Karpas-422 (cell line): ENCODE measurements at regions not wholly inside any gene's neighbourhood (a gene's known extent, or its start where the extent isn't known, plus 50 kb on each side); places are given as distances from the start of the nearest gene placed in this dataset.

Experiments used
- DNase-seq: peaks from one replicate; pipeline ENCODE4 v3.0.0-alpha.2; 2015
- H2AFZ ChIP-seq: fragments of 200-600 bp; sonication (generic); 2 replicates; pipeline ENCODE4 v1.6.1; 2014; ENCODE audit warnings: antibody characterized with exemption, low read length, mixed read lengths
- H3K27ac ChIP-seq: fragments of 200-600 bp; sonication (generic); 2 replicates; pipeline ENCODE4 v1.5.1; 2014; ENCODE audit warnings: mild to moderate bottlenecking, low read length, moderate library complexity
- H3K27me3 ChIP-seq: fragments of 200-600 bp; sonication (generic); 2 replicates; pipeline ENCODE4 v1.6.1; 2014; ENCODE audit warnings: low read length, mixed read lengths
- H3K36me3 ChIP-seq: fragments of 200-600 bp; sonication (generic); 2 replicates; pipeline ENCODE4 v1.6.1; 2014; ENCODE audit warnings: low read length, mixed read lengths; ENCODE audit not compliant: insufficient read depth
- H3K4me1 ChIP-seq: fragments of 200-600 bp; sonication (generic); 2 replicates; pipeline ENCODE4 v1.6.1; 2014; ENCODE audit warnings: mild to moderate bottlenecking, low read length, mixed read lengths
- H3K4me2 ChIP-seq: fragments of 200-600 bp; sonication (generic); 2 replicates; pipeline ENCODE4 v1.6.1; 2014; ENCODE audit warnings: low read length, low read depth, mild to moderate bottlenecking; ENCODE audit not compliant: poor library complexity, severe bottlenecking
- H3K4me3 ChIP-seq: fragments of 200-600 bp; sonication (generic); 2 replicates; pipeline ENCODE4 v1.5.1; 2014; ENCODE audit warnings: mild to moderate bottlenecking, antibody characterized with exemption, low read length, mixed read lengths
- H3K79me2 ChIP-seq: fragments of 200-600 bp; sonication (generic); 2 replicates; pipeline ENCODE4 v1.6.1; 2014; ENCODE audit warnings: mild to moderate bottlenecking, low read length, mixed read lengths
- H3K9ac ChIP-seq: fragments of 200-600 bp; sonication (generic); 2 replicates; pipeline ENCODE4 v1.6.0; 2014; ENCODE audit warnings: low read length
- H3K9me2 ChIP-seq: fragments of 200-600 bp; sonication (generic), shearing (Covaris generic); replicated peaks from 2 replicates; pipeline ENCODE4 v1.6.0; 2014; ENCODE audit warnings: mild to moderate bottlenecking, low read length, moderate library complexity; ENCODE audit not compliant: insufficient read depth
- H3K9me3 ChIP-seq: fragments of 300-700, 200-600 bp; sonication (generic); 2 replicates; pipeline ENCODE4 v1.6.1; 2014; ENCODE audit warnings: low read length, mixed read lengths
- H4K20me1 ChIP-seq: fragments of 200-600 bp; sonication (generic); 2 replicates; pipeline ENCODE4 v1.6.1; 2014; ENCODE audit warnings: mild to moderate bottlenecking, antibody characterized with exemption, low read length, low read depth; ENCODE audit not compliant: insufficient read depth

GRCh38 chr12:32949815-32950214 is 53.2 kb upstream of the PKP2 start:
- Histone ChIP-seq H2AFZ (no peak overlapping the region), H3K9me3 (no peaks in the 10 kb centered on the region), H3K27ac (no peak overlapping the region), H3K79me2 (no peaks in the 10 kb centered on the region), H3K4me1 (no peaks in the 10 kb centered on the region), H3K9me2 (no peaks in the 10 kb centered on the region), H3K4me3 (no peak overlapping the region), H3K27me3 (no peaks in the 10 kb centered on the region), H3K9ac (no peak overlapping the region), H3K36me3 (no peaks in the 10 kb centered on the region), H3K4me2 (no peak overlapping the region), H4K20me1 (no peaks in the 10 kb centered on the region)
- no peak for DNase-seq

GRCh38 chr12:32947206-32948067 is 50.9 kb upstream of the PKP2 start:
- Histone ChIP-seq H3K27me3 (no peaks in the 10 kb centered on the region), H3K36me3 (no peaks in the 10 kb centered on the region), H4K20me1 (no peaks in the 10 kb centered on the region), H3K4me1 (no peaks in the 10 kb centered on the region), H2AFZ (no peak overlapping the region), H3K9me3 (no peaks in the 10 kb centered on the region), H3K4me2 (no peak overlapping the region), H3K9ac (no peak overlapping the region), H3K79me2 (no peaks in the 10 kb centered on the region), H3K4me3 (no peak overlapping the region), H3K9me2 (no peaks in the 10 kb centered on the region), H3K27ac (no peak overlapping the region)
- DNase-seq, result peak; percentile 64

- Histone ChIP-seq H3K4me3 (no peak overlapping the region), H3K36me3 (no peaks in the 10 kb centered on the region), H3K9me2 (no peaks in the 10 kb centered on the region), H3K4me2 (no peak overlapping the region), H3K27ac (no peak overlapping the region), H2AFZ (no peak overlapping the region), H3K4me1 (no peaks in the 10 kb centered on the region), H4K20me1 (no peaks in the 10 kb centered on the region), H3K79me2 (no peaks in the 10 kb centered on the region), H3K9me3 (no peaks in the 10 kb centered on the region), H3K9ac (no peak overlapping the region), H3K27me3 (no peaks in the 10 kb centered on the region)
- no peak for DNase-seq
These were observed 50.0 kb upstream of the PKP2 start for GRCh38 chr12:32946504-32947131.
